DMS153 treated with DMSO at 0.1 percent for 48 hours (cell line): ENCODE measurements at regions not wholly inside any gene's neighbourhood (a gene's known extent, or its start where the extent isn't known, plus 50 kb on each side); places are given as distances from the start of the nearest gene placed in this dataset.
"Not testable (repeated sequence)": the region's sequence is repeated elsewhere in the genome, so short reads cannot be mapped to it uniquely, and the experiment has no call there.

ENCODE experiments used
- DNase-seq: peaks from one replicate; lab custom pipeline; 2025; ENCODE audit not compliant: unreplicated experiment; lab: John Stamatoyannopoulos, UW

GRCh38 chr2:12628541-12628940 lies 88.2 kb upstream of the TRIB2 start:
- not testable (repeated sequence) for DNase-seq

DNA sequence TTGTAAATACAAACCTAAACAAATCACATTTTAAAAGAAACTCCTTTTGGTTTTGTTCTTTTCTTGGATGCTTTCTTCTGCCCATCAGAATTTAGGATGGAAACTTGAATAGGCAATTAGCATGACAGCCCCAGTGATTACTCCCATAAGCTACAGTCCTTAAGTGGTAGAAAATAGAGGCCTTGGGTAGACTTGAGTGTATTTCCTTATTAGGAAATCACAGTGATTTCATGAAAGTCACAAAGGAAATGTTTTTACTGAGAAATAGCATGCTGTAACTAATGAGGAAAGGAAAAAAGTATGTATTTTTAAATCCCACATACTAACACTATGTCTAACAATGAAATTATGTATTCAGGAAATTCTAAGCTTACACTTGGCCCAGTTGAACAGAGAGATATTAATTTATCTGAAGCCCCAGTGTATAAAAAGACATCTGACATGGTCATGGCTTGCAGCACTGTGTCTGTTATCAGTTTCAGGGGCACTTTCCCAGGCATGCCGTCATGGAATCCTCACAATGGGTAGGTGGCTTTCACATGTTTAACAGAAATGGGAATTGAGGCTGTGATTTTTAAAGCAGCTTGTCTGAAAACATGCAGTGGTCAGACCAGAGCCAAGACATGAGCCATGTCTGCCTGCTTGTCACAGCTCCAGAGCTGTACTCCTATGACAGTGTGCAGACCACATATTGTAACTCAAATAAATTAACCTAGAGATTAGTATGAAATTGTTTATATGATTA lies 79.7 kb upstream of the TRIB2 start:
- no peak for DNase-seq

- no peak for DNase-seq
These were observed 79.0 kb upstream of the TRIB2 start for GRCh38 chr2:12637754-12638153.

GRCh38 chr2:12641441-12641840 lies 75.3 kb upstream of the TRIB2 start:
- DNase-seq, result no peak

GRCh38 chr2:12642332-12642731 lies 74.4 kb upstream of the TRIB2 start:
- no peak for DNase-seq

DNA sequence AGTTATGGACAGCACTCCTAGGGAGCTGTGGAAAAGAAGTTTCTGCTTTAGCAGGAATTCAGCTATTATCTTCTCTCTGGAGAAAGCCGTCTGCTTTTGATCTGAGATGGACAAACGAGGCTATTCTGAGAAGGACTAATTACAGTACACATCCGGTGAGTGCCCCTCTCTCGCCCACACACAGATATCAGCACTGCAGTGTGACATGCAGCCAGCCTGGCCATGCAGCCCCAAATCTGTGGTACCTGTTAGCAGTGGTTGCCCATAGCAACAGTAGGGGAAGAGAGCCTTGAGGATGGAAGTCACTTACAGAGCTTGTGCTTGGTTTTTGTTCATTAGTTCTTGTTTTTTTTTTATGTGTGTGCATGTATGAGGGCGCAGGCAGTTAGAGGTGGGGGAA lies 73.9 kb upstream of the TRIB2 start:
- no peak for DNase-seq

- DNase-seq, result no peak
These were observed 66.9 kb upstream of the TRIB2 start for GRCh38 chr2:12649602-12650400.

DNA sequence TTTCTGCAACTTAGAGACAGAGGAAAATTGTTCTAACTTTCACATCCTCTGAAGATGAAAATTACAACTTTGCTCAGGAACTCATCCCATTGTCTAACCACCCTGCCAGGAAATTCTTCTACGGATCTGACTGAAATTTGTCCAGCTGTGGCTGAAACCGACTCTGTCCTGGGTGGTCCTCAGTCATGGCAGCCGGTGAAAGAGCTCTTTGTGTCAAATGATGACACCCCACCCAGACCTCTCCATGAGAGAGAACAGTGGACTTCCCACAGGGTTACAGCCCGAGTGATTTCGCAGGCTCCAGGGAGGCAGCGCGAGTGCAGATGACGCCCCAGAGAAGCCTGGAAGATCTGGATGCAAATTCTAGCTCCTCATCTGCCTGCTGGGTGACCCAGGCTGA lies 65.1 kb upstream of the TRIB2 start:
- DNase-seq, result no peak

DNA sequence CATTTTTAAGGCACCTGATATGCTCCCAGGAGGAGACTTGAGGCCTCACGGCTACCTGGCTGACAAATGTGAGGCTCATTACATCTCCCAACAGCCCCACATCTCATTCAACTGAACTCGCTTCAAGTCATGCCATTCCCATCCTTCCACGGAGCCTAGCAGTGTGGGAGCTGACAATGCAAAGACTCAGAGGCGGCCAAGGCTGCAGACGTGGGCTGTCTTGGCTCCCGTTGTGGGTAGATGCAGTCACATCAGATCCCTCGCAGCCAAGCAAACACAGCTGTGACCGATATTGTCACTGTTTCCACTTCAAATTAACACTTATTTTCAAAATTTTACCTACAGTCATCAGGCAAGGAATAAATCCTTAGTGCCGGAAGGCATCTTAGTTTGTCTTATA lies 64.0 kb upstream of the TRIB2 start:
- no peak for DNase-seq

DNA sequence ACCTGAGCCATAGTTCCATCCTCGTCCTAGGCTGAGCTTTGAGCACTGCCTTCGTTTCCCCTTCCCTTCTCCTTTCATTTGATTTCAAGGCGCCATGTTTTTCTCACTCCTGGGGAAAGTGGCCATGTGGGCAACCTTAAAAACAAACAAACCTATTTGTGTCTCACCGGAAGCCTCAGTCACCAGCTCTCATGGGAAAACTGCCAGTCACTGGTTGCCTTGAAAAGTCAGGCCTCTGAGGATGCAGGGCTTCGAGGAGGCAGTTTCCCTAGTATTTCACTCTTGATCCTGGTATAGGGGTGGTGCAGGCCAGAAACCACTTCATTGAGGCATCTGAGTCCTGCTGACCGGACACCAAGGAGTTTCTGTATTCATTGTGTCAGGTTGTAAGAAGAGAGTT lies 59.2 kb upstream of the TRIB2 start:
- no peak for DNase-seq

GRCh38 chr2:12658310-12658945 lies 58.3 kb upstream of the TRIB2 start:
- DNase-seq, result no peak

DNA sequence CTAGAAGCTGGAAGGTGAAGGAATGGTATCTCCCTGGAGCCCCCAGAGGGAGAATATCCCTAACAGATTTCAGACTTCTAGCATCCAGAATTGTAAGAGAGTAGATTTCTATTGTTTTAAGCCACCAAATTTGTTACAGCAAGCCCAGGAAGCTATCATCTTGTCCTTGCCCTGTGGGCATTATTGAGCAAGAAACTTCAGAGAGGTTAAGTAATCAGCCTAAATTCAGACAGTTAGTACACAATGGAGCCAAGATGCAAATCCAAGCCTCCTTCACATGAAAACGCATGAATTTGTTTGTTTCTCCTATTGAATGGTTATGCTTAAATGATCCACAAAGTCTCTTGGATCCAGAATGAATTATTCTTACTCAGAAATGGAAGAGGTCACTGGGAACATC lies 55.2 kb upstream of the TRIB2 start:
- DNase-seq, result no peak

DNA sequence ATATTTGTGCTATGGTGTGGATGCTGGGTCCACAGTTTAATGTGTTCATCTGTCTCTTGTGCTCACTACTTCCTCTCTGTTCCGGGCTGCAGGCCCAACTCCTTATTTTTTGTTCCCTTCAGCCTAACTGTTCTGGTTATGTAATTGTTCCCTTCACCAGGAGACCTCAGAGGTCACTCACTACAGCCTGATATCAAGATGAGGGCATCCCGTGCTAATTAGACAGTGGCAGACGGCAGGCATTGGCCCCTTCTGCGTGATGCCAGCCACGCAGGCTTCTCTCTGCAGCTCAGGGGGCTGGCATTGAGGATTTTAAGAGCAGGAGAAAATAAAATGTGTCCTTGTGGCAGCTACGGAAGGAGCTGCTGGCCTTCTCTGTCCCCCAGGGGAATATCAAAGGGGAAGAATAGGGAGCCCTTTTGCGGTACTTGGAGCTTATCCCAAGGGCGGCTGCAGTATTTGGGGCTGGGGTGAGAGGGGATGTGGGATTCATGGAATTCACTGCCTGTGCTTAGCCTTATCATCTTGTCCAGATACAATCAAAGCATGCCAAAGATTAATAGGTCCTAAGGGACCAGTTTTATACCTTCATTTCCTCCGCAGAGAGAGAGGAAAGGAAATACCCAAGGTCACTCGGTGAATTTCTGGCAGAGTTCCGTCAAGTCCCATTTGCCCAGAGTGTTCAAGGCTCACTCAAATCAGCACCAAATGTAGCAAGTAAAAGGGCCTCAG lies 53.3 kb upstream of the TRIB2 start:
- no peak for DNase-seq

DNA sequence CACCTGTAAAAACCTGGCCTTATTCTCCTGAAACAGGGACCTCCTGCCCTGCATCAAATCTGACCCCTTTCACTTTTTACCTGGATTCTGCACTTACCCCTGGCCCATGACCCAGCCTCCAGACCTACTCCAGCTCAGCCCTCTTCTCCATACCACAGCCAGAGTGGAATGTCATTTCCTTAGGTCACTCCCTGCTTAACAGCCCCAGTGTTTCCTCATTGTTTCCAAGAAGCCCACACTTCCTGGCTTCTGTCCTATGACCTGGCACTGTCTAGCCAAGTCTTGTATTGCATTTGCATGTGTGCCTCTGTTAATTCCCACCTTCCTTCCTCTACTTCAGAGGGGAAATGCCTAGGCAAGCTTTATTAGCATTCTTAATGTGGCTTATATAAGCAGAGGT lies 51.4 kb upstream of the TRIB2 start:
- no peak for DNase-seq

- DNase-seq, result no peak
These were observed 50.3 kb upstream of the TRIB2 start for GRCh38 chr2:12666445-12666844.
